NCI-H2081 (cell line): ENCODE measurements at regions not wholly inside any gene's neighbourhood (a gene's known extent, or its start where the extent isn't known, plus 50 kb on each side); places are given as distances from the start of the nearest gene placed in this dataset.
A peak's percentile ranks its signal among the peaks of the same experiment; 100 is the strongest.

ENCODE experiments used
- DNase-seq, 2 experiments: peaks; one replicate each; lab custom pipeline; 2025; lab: John Stamatoyannopoulos, UW

- DNase-seq, result no peak
Observed at GRCh38 chr4:153138736-153139135, 65.5 kb upstream of the TRIM2 start.

- no peak for DNase-seq
Observed at GRCh38 chr4:153140294-153140693, 63.9 kb upstream of the TRIM2 start.

GRCh38 chr4:153141238-153141637 lies 63.0 kb upstream of the TRIM2 start:
- DNase-seq, result no peak

GRCh38 chr4:153142700-153143438 lies 61.4 kb upstream of the TRIM2 start:
- DNase-seq, result peak; percentile 61 to 79

- peak; percentile 44 to 78 for DNase-seq
Observed at GRCh38 chr4:153143527-153144348, 60.5 kb upstream of the TRIM2 start.

GRCh38 chr4:153146031-153146430 lies 58.2 kb upstream of the TRIM2 start:
- no peak for DNase-seq

- no peak for DNase-seq
Observed at GRCh38 chr4:153146961-153147360, 57.3 kb upstream of the TRIM2 start.

GRCh38 chr4:153148791-153149190 lies 55.5 kb upstream of the TRIM2 start:
- no peak for DNase-seq

GRCh38 chr4:153151535-153152455 lies 52.4 kb upstream of the TRIM2 start:
- peak; percentile 75 to 81 for DNase-seq

- peak; percentile 36 to 64 for DNase-seq
Observed at GRCh38 chr4:153152501-153153338, 51.5 kb upstream of the TRIM2 start.

- peak; percentile 39 to 64 for DNase-seq
Observed at GRCh38 chr4:153153339-153153871, 50.8 kb upstream of the TRIM2 start.

GRCh38 chr4:153154007-153154975 lies 50.0 kb upstream of the TRIM2 start:
- DNase-seq, result peak in 1 of 2 experiments; percentile 12
